ENCODE measurements at regions not wholly inside any gene's neighbourhood (a gene's known extent, or its start where the extent isn't known, plus 50 kb on each side); places are given as distances from the start of the nearest gene placed in this dataset.

DNA sequence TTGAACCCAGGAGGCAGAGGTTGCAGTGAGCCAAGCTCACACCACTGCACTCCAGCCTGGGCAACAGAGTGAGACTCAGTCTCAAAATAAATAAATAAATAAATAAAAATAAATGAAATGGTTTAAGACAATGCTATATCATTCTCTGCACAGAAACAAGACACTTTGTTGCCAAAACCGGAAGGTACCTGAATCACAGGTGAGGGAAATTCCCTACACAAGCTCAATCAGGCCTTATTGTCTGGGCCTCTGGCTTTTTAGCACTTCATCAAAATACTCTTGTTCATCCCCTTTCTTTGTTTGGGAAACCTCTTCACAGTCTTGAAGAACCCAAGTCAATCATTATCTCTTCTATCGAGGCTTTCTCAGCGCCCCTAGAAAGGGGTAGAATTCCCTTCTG lies 166.1 kb upstream of the NPSR1 start:
- no peak for TF ChIP-seq EP300 (IDR thresholded peaks at IDR 0.05; ENCODE audit: borderline replicate concordance)
- TF ChIP-seq, protein P1, sequence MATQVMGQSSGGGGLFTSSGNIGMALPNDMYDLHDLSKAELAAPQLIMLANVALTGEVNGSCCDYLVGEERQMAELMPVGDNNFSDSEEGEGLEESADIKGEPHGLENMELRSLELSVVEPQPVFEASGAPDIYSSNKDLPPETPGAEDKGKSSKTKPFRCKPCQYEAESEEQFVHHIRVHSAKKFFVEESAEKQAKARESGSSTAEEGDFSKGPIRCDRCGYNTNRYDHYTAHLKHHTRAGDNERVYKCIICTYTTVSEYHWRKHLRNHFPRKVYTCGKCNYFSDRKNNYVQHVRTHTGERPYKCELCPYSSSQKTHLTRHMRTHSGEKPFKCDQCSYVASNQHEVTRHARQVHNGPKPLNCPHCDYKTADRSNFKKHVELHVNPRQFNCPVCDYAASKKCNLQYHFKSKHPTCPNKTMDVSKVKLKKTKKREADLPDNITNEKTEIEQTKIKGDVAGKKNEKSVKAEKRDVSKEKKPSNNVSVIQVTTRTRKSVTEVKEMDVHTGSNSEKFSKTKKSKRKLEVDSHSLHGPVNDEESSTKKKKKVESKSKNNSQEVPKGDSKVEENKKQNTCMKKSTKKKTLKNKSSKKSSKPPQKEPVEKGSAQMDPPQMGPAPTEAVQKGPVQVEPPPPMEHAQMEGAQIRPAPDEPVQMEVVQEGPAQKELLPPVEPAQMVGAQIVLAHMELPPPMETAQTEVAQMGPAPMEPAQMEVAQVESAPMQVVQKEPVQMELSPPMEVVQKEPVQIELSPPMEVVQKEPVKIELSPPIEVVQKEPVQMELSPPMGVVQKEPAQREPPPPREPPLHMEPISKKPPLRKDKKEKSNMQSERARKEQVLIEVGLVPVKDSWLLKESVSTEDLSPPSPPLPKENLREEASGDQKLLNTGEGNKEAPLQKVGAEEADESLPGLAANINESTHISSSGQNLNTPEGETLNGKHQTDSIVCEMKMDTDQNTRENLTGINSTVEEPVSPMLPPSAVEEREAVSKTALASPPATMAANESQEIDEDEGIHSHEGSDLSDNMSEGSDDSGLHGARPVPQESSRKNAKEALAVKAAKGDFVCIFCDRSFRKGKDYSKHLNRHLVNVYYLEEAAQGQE (IDR thresholded peaks at IDR 0.05; ENCODE audit: low read depth), result no peak
- no peak for TF ChIP-seq RAD21 (IDR thresholded peaks at IDR 0.05; ENCODE audit: low read depth)
- no peak for TF ChIP-seq CEBPB (IDR thresholded peaks at IDR 0.05)
- TF ChIP-seq, protein P2, sequence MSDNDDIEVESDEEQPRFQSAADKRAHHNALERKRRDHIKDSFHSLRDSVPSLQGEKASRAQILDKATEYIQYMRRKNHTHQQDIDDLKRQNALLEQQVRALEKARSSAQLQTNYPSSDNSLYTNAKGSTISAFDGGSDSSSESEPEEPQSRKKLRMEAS (IDR thresholded peaks at IDR 0.05), result no peak
- no peak for TF ChIP-seq FOXM1 (IDR thresholded peaks at IDR 0.05; ENCODE audit: borderline replicate concordance, low read depth)
